Skin of body (tissue), 1 donor: ENCODE measurements at regions not wholly inside any gene's neighbourhood (a gene's known extent, or its start where the extent isn't known, plus 50 kb on each side); places are given as distances from the start of the nearest gene placed in this dataset.
"Not testable (repeated sequence)": the region's sequence is repeated elsewhere in the genome, so short reads cannot be mapped to it uniquely, and the experiment has no call there.

ENCODE experiments used
- DNase-seq: peaks from one replicate; lab custom pipeline; 2025; lab: John Stamatoyannopoulos, UW

GRCh38 chr2:111527707-111528400 lies 356.1 kb downstream of the ANAPC1 start:
- DNase-seq: not testable (repeated sequence)

GRCh38 chr2:111529022-111529421 lies 355.0 kb downstream of the ANAPC1 start:
- not testable (repeated sequence) for DNase-seq

GRCh38 chr2:111530239-111530965 lies 353.6 kb downstream of the ANAPC1 start:
- not testable (repeated sequence) for DNase-seq

- not testable (repeated sequence) for DNase-seq
These were observed 351.1 kb downstream of the ANAPC1 start for GRCh38 chr2:111532682-111533556.

- DNase-seq: not testable (repeated sequence)
These were observed 350.3 kb downstream of the ANAPC1 start for GRCh38 chr2:111533557-111534247.

- DNase-seq: no peak
These were observed 349.1 kb downstream of the ANAPC1 start for GRCh38 chr2:111534910-111535352.

- DNase-seq: no peak
These were observed 348.6 kb downstream of the ANAPC1 start for GRCh38 chr2:111535404-111535803.

GRCh38 chr2:111537078-111537655 lies 346.8 kb downstream of the ANAPC1 start:
- no peak for DNase-seq

GRCh38 chr2:111539991-111540390 lies 344.0 kb downstream of the ANAPC1 start:
- not testable (repeated sequence) for DNase-seq

- DNase-seq: not testable (repeated sequence)
These were observed 341.7 kb downstream of the ANAPC1 start for GRCh38 chr2:111542120-111542774.

- DNase-seq: not testable (repeated sequence)
These were observed 340.0 kb downstream of the ANAPC1 start for GRCh38 chr2:111544006-111544405.

- DNase-seq: not testable (repeated sequence)
These were observed 338.1 kb downstream of the ANAPC1 start for GRCh38 chr2:111545723-111546431.

- DNase-seq: not testable (repeated sequence)
These were observed 337.4 kb downstream of the ANAPC1 start for GRCh38 chr2:111546578-111546977.

- not testable (repeated sequence) for DNase-seq
These were observed 334.8 kb downstream of the ANAPC1 start for GRCh38 chr2:111549174-111549573.

- DNase-seq: not testable (repeated sequence)
These were observed 332.6 kb downstream of the ANAPC1 start for GRCh38 chr2:111551428-111551827.

GRCh38 chr2:111552625-111553024 lies 331.4 kb downstream of the ANAPC1 start:
- DNase-seq: not testable (repeated sequence)

GRCh38 chr2:111559301-111559700 lies 324.7 kb downstream of the ANAPC1 start:
- DNase-seq: not testable (repeated sequence)

GRCh38 chr2:111559814-111560213 lies 324.2 kb downstream of the ANAPC1 start:
- not testable (repeated sequence) for DNase-seq

- DNase-seq: not testable (repeated sequence)
These were observed 317.9 kb downstream of the ANAPC1 start for GRCh38 chr2:111566068-111566467.
